ENCODE measurements at regions not wholly inside any gene's neighbourhood (a gene's known extent, or its start where the extent isn't known, plus 50 kb on each side); places are given as distances from the start of the nearest gene placed in this dataset.
"Not testable (repeated sequence)": the region's sequence is repeated elsewhere in the genome, so short reads cannot be mapped to it uniquely, and the experiment has no call there.

GRCh38 chr5:99022250-99022649, 93.4 kb upstream of the CHD1 start:
- Histone ChIP-seq H3K36me3 (no peaks in the 10 kb centered on the region), H3K27ac (no peak overlapping the region), H3K9me3 (no peaks in the 10 kb centered on the region), H3K4me3 (no peak overlapping the region), H3K27me3 (no peaks in the 10 kb centered on the region), H3K4me1 (peaks cover 0 to 21% (median 0%) of the 10 kb centered on the region in 3 donors)
- intact Hi-C loops (cut with DNase I): no loop called here
- no peak for DNase-seq
- TF ChIP-seq POLR2A (IDR thresholded peaks at IDR 0.05): no peak
- TF ChIP-seq CTCF (IDR thresholded peaks at IDR 0.05): no peak

DNA sequence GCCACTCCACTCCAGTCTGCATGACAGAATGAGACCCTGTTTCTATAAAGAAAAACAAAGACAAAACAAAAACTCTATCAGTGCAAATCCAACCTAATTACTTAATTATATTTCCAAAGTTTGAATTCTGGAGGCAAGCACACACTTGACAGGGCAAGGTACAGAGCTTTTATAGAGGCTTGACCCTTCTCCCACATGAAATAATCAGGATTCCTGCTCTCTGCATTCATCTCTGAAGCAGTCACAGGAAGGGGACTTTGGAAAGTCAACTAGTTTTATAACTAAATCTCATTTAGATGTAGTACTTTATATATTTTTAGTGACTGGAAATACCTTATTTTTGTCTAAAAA, 91.9 kb upstream of the CHD1 start:
- H3K27ac ChIP-seq: no peak overlapping the region

GRCh38 chr5:99019812-99020697, 91.2 kb upstream of the CHD1 start:
- no peak for TF ChIP-seq POLR2A (IDR thresholded peaks at IDR 0.05)
- no peak for TF ChIP-seq CTCF (IDR thresholded peaks at IDR 0.05)
- Histone ChIP-seq H3K36me3 (no peaks in the 10 kb centered on the region), H3K4me1 (peaks cover 0 to 10% (median 0%) of the 10 kb centered on the region in 3 donors), H3K9me3 (no peaks in the 10 kb centered on the region), H3K27me3 (no peaks in the 10 kb centered on the region), H3K27ac (no peak overlapping the region), H3K4me3 (no peak overlapping the region)
- DNase-seq: no peak
- WGBS, 2 donors: 16 to 29% methylated on average over 3 of the region's 3 CpGs
- intact Hi-C loops (cut with DNase I): no loop called here

More for the DNA sequence above, 91.9 kb upstream of the CHD1 start:
- intact Hi-C loops (cut with DNase I): no loop called here
- peaks cover 0 to 16% (median 0%) of the 10 kb centered on the region in 3 donors for H3K4me1 ChIP-seq
- no peaks in the 10 kb centered on the region for H3K9me3 ChIP-seq
- no peak for DNase-seq
- no peaks in the 10 kb centered on the region for H3K36me3 ChIP-seq
- H3K4me3 ChIP-seq: no peak overlapping the region
- TF ChIP-seq CTCF (IDR thresholded peaks at IDR 0.05) (no peak), POLR2A (IDR thresholded peaks at IDR 0.05) (no peak)
- no peaks in the 10 kb centered on the region for H3K27me3 ChIP-seq

DNA sequence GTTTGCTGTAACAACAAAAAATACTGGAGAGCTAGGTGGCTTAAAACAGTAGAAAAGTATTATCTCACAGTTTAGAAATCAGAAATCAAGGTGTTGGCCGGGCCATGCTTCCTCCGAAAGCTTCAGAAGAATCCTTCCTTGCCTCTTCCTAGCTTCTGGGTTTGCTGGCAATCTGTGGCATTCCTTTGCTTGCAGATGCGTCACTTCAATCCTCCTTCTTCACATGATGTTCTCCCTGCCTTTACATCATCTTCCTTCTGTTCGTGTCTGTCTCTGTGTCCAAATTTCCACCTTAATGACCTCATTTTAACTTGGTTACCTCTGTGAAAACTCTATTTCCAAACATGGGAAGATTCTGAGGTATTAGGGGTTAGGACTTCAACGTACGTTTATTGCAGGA, 90.4 kb upstream of the CHD1 start:
- Histone ChIP-seq H3K9me3 (no peaks in the 10 kb centered on the region), H3K27ac (no peak overlapping the region), H3K4me1 (peaks cover 0 to 10% (median 0%) of the 10 kb centered on the region in 3 donors), H3K4me3 (no peak overlapping the region), H3K27me3 (no peaks in the 10 kb centered on the region), H3K36me3 (no peaks in the 10 kb centered on the region)
- WGBS, 2 donors: 88 to 89% methylated on average over 6 of the region's 6 CpGs
- DNase-seq: no peak
- intact Hi-C loops (cut with DNase I): no loop called here
- TF ChIP-seq CTCF (IDR thresholded peaks at IDR 0.05) (no peak), POLR2A (IDR thresholded peaks at IDR 0.05) (no peak)

DNA sequence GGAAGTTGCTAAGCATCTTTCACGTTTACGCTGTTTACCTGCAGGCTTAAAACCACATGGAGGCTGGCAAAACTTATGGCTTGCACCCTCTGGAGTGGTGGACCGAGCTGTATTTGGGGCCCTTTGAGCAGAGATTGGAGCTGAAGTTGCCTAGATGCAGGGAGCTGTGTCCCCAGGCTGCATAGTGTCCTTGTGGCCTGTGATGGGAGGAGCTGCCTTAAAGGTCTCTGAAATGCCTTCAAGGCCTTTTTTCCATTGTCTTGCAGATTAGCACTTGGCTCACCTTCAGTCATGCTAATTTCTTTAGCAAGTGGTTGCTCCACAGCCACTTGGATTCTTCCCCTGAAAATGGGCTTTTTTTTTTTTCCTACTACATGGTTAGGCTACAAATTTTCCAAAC, 81.5 kb upstream of the CHD1 start:
- no peak for TF ChIP-seq POLR2A (IDR thresholded peaks at IDR 0.05)
- TF ChIP-seq CTCF (IDR thresholded peaks at IDR 0.05): no peak
- H3K4me1 ChIP-seq: no peaks in the 10 kb centered on the region
- H3K4me3 ChIP-seq: no peak overlapping the region
- WGBS, 2 donors: 83% methylated on average over 2 of the region's 3 CpGs; no CpG with 5 or more reads in 1 of the 2 donors
- H3K27me3 ChIP-seq: no peaks in the 10 kb centered on the region
- DNase-seq: no peak
- no peaks in the 10 kb centered on the region for H3K36me3 ChIP-seq
- H3K9me3 ChIP-seq: no peaks in the 10 kb centered on the region
- no peak overlapping the region for H3K27ac ChIP-seq
- intact Hi-C loops (cut with DNase I): no loop called here

DNA sequence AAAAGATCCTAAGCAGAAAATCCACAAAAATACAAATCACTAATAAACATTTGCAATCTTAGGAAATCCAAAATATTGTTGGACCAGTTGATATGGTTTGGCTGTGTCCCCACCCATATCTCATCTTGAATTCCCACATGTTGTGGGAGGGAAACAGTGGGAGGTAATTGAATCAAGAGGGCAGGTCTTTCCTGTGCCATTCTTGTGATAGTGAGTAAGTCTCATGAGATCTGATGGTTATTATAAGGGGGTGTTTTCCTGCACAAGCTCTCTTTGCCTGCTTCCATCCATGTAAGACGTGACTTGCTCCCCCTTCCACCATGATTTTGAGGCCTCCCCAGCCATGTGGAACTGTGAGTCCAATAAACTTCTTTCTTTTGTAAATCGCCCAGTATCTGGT, 79.2 kb upstream of the CHD1 start:
- H3K9me3 ChIP-seq; DNase-seq; H3K4me1 ChIP-seq; H3K4me3 ChIP-seq; H3K36me3 ChIP-seq; H3K27me3 ChIP-seq; H3K27ac ChIP-seq; intact Hi-C loops (cut with DNase I): not testable (repeated sequence)
- 69 to 90% methylated on average over 2 of the region's 2 CpGs for WGBS, 2 donors

All from esophagus squamous epithelium (tissue), 5 donors.